A673 (cell line): ENCODE measurements at regions not wholly inside any gene's neighbourhood (a gene's known extent, or its start where the extent isn't known, plus 50 kb on each side); places are given as distances from the start of the nearest gene placed in this dataset.
A peak's percentile ranks its signal among the peaks of the same experiment; 100 is the strongest.

ENCODE experiments used
- BruUV-seq: library from RNA; stranded (reverse); fragments of 400-500 nt; replicated peaks from 2 replicates; lab custom pipeline; 2021; lab: Mats Ljungman, UMichigan
- CTCF ChIA-PET: fragments of 300-600 bp; sonication (Branson Sonifier 250); formaldehyde crosslinking; loops from one replicate; lab custom pipeline; 2022; ENCODE audit warnings: antibody characterized with exemption; lab: Charles Lee
- POLR2A ChIA-PET: fragments of 300-600 bp; sonication (Branson Sonifier 250); formaldehyde crosslinking; loops from one replicate; lab custom pipeline; 2022; ENCODE audit warnings: antibody characterized with exemption; ENCODE audit not compliant: low non-redundant PET; lab: Charles Lee
- DNase-seq: peaks from one replicate; pipeline ENCODE4 v3.0.0-alpha.2; 2015; ENCODE audit warnings: low spot score
- H3K27ac ChIP-seq: fragments of 200-600 bp; sonication (generic); 2 replicates; pipeline ENCODE4 v1.5.1; 2016; ENCODE audit warnings: mixed run types, low read depth, mild to moderate bottlenecking, mixed read lengths, antibody characterized with exemption, low read length; ENCODE audit not compliant: poor library complexity, severe bottlenecking
- H3K27me3 ChIP-seq: fragments of 200-600 bp; sonication (generic); replicated peaks from 2 replicates; pipeline ENCODE4 v1.6.1; 2017; ENCODE audit warnings: mixed run types, low read depth, mild to moderate bottlenecking, mixed read lengths, antibody characterized with exemption, low read length; ENCODE audit not compliant: insufficient read depth, poor library complexity
- H3K36me3 ChIP-seq: fragments of 200-600 bp; sonication (generic); 2 replicates; pipeline ENCODE4 v1.6.1; 2016; ENCODE audit warnings: mixed run types, mild to moderate bottlenecking, mixed read lengths, antibody characterized with exemption, low read length; ENCODE audit not compliant: insufficient read depth, poor library complexity, severe bottlenecking
- H3K4me1 ChIP-seq: fragments of 200-600 bp; sonication (generic); 2 replicates; pipeline ENCODE4 v1.6.1; 2017; ENCODE audit warnings: mixed run types, mild to moderate bottlenecking, mixed read lengths, antibody characterized with exemption, low read length; ENCODE audit not compliant: insufficient read depth, poor library complexity, severe bottlenecking
- H3K4me3 ChIP-seq: fragments of 200-600 bp; sonication (generic); 2 replicates; pipeline ENCODE4 v1.5.1; 2016; ENCODE audit warnings: low read depth, mixed run types, mild to moderate bottlenecking, mixed read lengths, low read length; ENCODE audit not compliant: poor library complexity, severe bottlenecking
- H3K9me3 ChIP-seq: fragments of 200-600 bp; sonication (generic); 2 replicates; pipeline ENCODE4 v1.6.1; 2016; ENCODE audit warnings: mixed run types, low read depth, mild to moderate bottlenecking, mixed read lengths, antibody characterized with exemption, low read length; ENCODE audit not compliant: poor library complexity, severe bottlenecking
- EZH2 ChIP-seq: fragments of 200-600 bp; sonication (generic); IDR thresholded peaks from 2 replicates; pipeline ENCODE4 v1.6.1; 2017; ENCODE audit warnings: borderline replicate concordance, low read depth, mild to moderate bottlenecking, mixed read lengths, antibody characterized with exemption, low read length; ENCODE audit not compliant: poor library complexity, severe bottlenecking
- intact Hi-C: fragments of 100-400 bp; cut with micrococcal nuclease; formaldehyde crosslinking; loops from one replicate; pipeline ENCODE4 v1.10.0; 2022; ENCODE audit not compliant: unreplicated experiment
- TF ChIP-seq, protein P1 (sequence below): fragments of 300-800, 200-600 bp; sonication (generic); conservative IDR thresholded peaks from 2 replicates; pipeline ENCODE4 v1.5.1; 2017; ENCODE audit warnings: low read depth, mild to moderate bottlenecking, antibody characterized with exemption, low read length, moderate library complexity, mixed read lengths

- no TSS peak for BruUV-seq
- CTCF ChIA-PET, result no interaction called here
- H3K27me3 ChIP-seq, result no peaks in the 10 kb centered on the region
These were observed 59.9 kb upstream of the DGKG start for GRCh38 chr3:186421946-186422345.

GRCh38 chr3:186418671-186419145 is 56.7 kb upstream of the DGKG start:
- CTCF ChIA-PET, result interaction anchor here (0.6 kb wide), 1 partner anchor 34 kb away, joined by 7 read pairs; no protein-coding TSS in a partner anchor

More at GRCh38 chr3:186421946-186422345, 59.9 kb upstream of the DGKG start:
- POLR2A ChIA-PET, result no interaction called here
- Histone ChIP-seq H3K4me1 (peaks cover 6% of the 10 kb centered on the region), H3K36me3 (no peaks in the 10 kb centered on the region), H3K9me3 (no peaks in the 10 kb centered on the region), H3K27ac (no peak overlapping the region), H3K4me3 (no peak overlapping the region)
- DNase-seq, result no peak
- TF ChIP-seq EZH2, result no peak
- TF ChIP-seq, protein P1, sequence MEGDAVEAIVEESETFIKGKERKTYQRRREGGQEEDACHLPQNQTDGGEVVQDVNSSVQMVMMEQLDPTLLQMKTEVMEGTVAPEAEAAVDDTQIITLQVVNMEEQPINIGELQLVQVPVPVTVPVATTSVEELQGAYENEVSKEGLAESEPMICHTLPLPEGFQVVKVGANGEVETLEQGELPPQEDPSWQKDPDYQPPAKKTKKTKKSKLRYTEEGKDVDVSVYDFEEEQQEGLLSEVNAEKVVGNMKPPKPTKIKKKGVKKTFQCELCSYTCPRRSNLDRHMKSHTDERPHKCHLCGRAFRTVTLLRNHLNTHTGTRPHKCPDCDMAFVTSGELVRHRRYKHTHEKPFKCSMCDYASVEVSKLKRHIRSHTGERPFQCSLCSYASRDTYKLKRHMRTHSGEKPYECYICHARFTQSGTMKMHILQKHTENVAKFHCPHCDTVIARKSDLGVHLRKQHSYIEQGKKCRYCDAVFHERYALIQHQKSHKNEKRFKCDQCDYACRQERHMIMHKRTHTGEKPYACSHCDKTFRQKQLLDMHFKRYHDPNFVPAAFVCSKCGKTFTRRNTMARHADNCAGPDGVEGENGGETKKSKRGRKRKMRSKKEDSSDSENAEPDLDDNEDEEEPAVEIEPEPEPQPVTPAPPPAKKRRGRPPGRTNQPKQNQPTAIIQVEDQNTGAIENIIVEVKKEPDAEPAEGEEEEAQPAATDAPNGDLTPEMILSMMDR, result no peak
- intact Hi-C loops, result no loop called here

DNA sequence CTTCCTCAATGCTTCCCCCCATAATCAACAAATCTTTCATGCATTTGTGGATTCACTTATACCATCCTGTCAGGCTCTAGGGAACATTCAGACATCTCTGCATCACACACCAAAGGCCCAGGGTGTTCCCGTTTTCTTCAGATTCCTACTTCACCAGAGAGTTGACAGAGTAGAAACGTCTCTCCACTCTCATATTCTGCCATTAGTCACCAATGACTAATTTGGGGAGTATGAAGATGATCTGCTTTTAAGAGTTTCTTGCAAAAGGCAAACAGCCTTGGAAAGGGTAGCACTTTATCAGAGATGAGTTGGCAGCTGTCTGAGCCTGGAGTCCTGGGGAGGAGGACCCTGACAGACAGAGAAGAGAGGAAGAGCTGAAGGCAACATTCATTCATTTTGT is 55.8 kb upstream of the DGKG start:
- intact Hi-C loops, result no loop called here
- Histone ChIP-seq H3K4me3 (no peak overlapping the region), H3K9me3 (no peaks in the 10 kb centered on the region), H3K27me3 (no peaks in the 10 kb centered on the region), H3K36me3 (no peaks in the 10 kb centered on the region), H3K27ac (no peak overlapping the region), H3K4me1 (peaks cover 20% of the 10 kb centered on the region)
- BruUV-seq, result no TSS peak
- CTCF ChIA-PET, result no interaction called here
- POLR2A ChIA-PET, result no interaction called here
- peak; percentile 19 for DNase-seq
- TF ChIP-seq, protein P1, result no peak
- no peak for TF ChIP-seq EZH2

More at GRCh38 chr3:186418671-186419145, 56.7 kb upstream of the DGKG start:
- intact Hi-C loops, result no loop called here
- Histone ChIP-seq H3K4me3 (no peak overlapping the region), H3K36me3 (no peaks in the 10 kb centered on the region), H3K4me1 (peaks cover 13% of the 10 kb centered on the region), H3K27me3 (no peaks in the 10 kb centered on the region), H3K9me3 (no peaks in the 10 kb centered on the region), H3K27ac (no peak overlapping the region)
- DNase-seq, result no peak
- no TSS peak for BruUV-seq
- no peak for TF ChIP-seq EZH2
- TF ChIP-seq, protein P1, result no peak
- POLR2A ChIA-PET, result no interaction called here
